OCI-LY7 (cell line): ENCODE measurements at regions not wholly inside any gene's neighbourhood (a gene's known extent, or its start where the extent isn't known, plus 50 kb on each side); places are given as distances from the start of the nearest gene placed in this dataset.

Experiments used
- BruUV-seq: library from RNA; stranded (reverse); fragments of 400-500 nt; replicated peaks from 2 replicates; lab custom pipeline; 2021; lab: Mats Ljungman, UMichigan
- CTCF ChIA-PET: fragments of 300-600 bp; sonication (Branson Sonifier 250); formaldehyde crosslinking; loops from one replicate; lab custom pipeline; 2022; ENCODE audit warnings: antibody characterized with exemption; ENCODE audit not compliant: unreplicated experiment; lab: Charles Lee
- POLR2A ChIA-PET: fragments of 300-600 bp; sonication (Branson Sonifier 250); formaldehyde crosslinking; loops from one replicate; lab custom pipeline; 2022; ENCODE audit warnings: antibody characterized with exemption; lab: Charles Lee
- DNase-seq: peaks from one replicate; pipeline ENCODE4 v3.0.0-alpha.2; 2015; ENCODE audit warnings: low spot score
- H2AFZ ChIP-seq: fragments of 200-600 bp; sonication (generic), shearing (Covaris generic); 2 replicates; pipeline ENCODE4 v1.6.1; 2014; ENCODE audit warnings: mild to moderate bottlenecking, antibody characterized with exemption, low read length, moderate library complexity
- H3K27ac ChIP-seq: fragments of 200-600 bp; sonication (generic); 2 replicates; pipeline ENCODE4 v1.5.1; 2014; ENCODE audit warnings: mixed run types, low read depth, mild to moderate bottlenecking, moderate library complexity, low read length, inconsistent platforms; ENCODE audit not compliant: poor library complexity, severe bottlenecking
- H3K36me3 ChIP-seq: fragments of 200-600 bp; sonication (generic); 2 replicates; pipeline ENCODE4 v1.6.1; 2014; ENCODE audit warnings: mild to moderate bottlenecking, antibody characterized with exemption, low read length, moderate library complexity, mixed read lengths; ENCODE audit not compliant: insufficient read depth
- H3K4me1 ChIP-seq: fragments of 200-600 bp; sonication (generic); 2 replicates; pipeline ENCODE4 v1.5.1; 2014; ENCODE audit warnings: mild to moderate bottlenecking, low read length; ENCODE audit not compliant: insufficient read depth, poor library complexity, severe bottlenecking
- H3K4me2 ChIP-seq: fragments of 200-600 bp; sonication (generic); 2 replicates; pipeline ENCODE4 v1.6.1; 2014; ENCODE audit warnings: mild to moderate bottlenecking, low read length
- H3K4me3 ChIP-seq: fragments of 200-600 bp; sonication (generic); 2 replicates; pipeline ENCODE4 v1.5.1; 2014; ENCODE audit warnings: mild to moderate bottlenecking, low read depth, low read length; ENCODE audit not compliant: poor library complexity, severe bottlenecking
- H3K79me2 ChIP-seq: fragments of 200-600 bp; sonication (generic); 2 replicates; pipeline ENCODE4 v1.6.1; 2016; ENCODE audit warnings: low read depth, mild to moderate bottlenecking, low read length, moderate library complexity, mixed read lengths; ENCODE audit not compliant: insufficient read depth
- H3K9me2 ChIP-seq: fragments of 200-600 bp; sonication (generic); 2 replicates; pipeline ENCODE4 v1.6.1; 2016; ENCODE audit warnings: mild to moderate bottlenecking, low read length, mixed read lengths; ENCODE audit not compliant: insufficient read depth
- H3K9me3 ChIP-seq: fragments of 200-600 bp; sonication (generic); 2 replicates; pipeline ENCODE4 v1.6.1; 2014; ENCODE audit warnings: mild to moderate bottlenecking, mixed run types, low read length, mixed read lengths
- H4K20me1 ChIP-seq: fragments of 200-600 bp; sonication (generic); 2 replicates; pipeline ENCODE4 v1.6.1; 2014; ENCODE audit warnings: mild to moderate bottlenecking, antibody characterized with exemption, low read length, moderate library complexity, mixed read lengths; ENCODE audit not compliant: insufficient read depth
- CTCF ChIP-seq: fragments of 200-600 bp; sonication (generic); conservative IDR thresholded peaks from 2 replicates; pipeline ENCODE4 v1.5.1; 2014; ENCODE audit warnings: mild to moderate bottlenecking, antibody characterized with exemption, low read length, moderate library complexity, mixed read lengths
- EZH2phosphoT487 ChIP-seq: fragments of 200-600 bp; sonication (generic); IDR thresholded peaks from 2 replicates; pipeline ENCODE4 v1.6.1; 2018; ENCODE audit warnings: low read depth, borderline replicate concordance, mild to moderate bottlenecking, mixed run types, antibody characterized with exemption, low read length, moderate library complexity, mixed read lengths
- intact Hi-C: fragments of 100-400 bp; cut with micrococcal nuclease; formaldehyde crosslinking; loops from one replicate; pipeline ENCODE4 v1.10.0; 2022; ENCODE audit not compliant: unreplicated experiment

DNA sequence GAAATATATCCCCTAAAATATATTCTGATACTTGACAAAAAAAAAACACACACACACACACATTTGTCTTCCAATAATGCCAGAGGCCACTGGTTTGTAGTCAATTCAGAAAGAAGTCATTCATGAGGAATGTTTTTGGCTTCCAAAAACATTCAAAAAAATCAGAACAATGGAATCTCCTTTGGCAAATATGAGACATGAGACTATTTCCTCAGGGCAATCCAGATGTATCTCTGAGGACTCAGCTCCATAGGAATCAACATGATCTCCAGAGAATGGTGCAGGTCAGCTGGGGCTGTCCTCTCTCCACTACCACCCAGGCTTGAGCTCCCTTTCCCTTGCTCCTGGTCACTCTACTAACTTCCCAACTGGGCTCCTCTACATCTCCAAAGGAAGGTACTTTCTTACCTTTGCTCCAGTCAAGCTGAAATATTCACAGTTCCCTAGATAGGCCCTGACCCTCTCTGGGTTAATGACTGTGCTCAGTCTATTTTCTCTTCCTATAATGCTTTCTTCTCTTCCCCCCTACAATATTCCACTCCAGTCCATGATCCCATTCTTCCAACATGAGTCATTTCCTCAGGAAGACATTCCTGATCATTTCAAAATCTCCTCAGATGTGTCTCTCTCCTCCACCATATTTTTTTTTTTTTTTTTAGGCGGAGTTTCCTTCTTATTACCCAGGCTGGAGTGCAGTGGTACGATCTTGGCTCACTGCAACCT lies 145.3 kb downstream of the C1D start:
- TF ChIP-seq EZH2phosphoT487 (no peak), CTCF (no peak)
- intact Hi-C loops = no loop called here

DNA sequence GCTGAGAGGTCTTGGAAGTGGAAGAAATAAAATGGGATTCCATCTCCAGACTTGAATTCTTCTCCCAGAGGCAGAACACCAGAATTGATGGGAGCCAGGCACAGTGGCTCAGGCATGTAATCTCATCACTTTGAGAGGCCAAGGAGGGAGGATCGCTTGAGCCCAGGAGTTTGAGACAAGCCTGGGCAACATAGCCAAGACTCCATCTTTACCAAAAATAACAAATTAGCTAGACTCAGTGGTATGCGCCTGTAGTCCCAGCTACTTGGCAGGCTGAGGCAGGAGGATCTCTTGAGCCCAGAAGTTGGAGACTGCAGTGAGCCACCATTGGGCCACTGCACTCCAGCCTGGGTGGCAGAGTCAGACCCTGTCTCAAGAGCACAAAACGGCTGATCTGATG lies 144.3 kb downstream of the C1D start:
- CTCF ChIA-PET = no interaction called here
- POLR2A ChIA-PET = interaction anchor here (0.7 kb wide), 1 partner anchor 200 kb away, joined by 3 read pairs; no protein-coding TSS in a partner anchor
- BruUV-seq = no TSS peak

More for the DNA sequence above, 145.3 kb downstream of the C1D start:
- Histone ChIP-seq H3K9me2 (no peaks in the 10 kb centered on the region), H3K4me1 (no peaks in the 10 kb centered on the region), H3K9me3 (no peaks in the 10 kb centered on the region), H3K36me3 (no peaks in the 10 kb centered on the region), H3K4me3 (no peak overlapping the region), H4K20me1 (no peaks in the 10 kb centered on the region), H3K79me2 (no peaks in the 10 kb centered on the region), H3K4me2 (no peak overlapping the region), H3K27ac (no peak overlapping the region), H2AFZ (no peak overlapping the region)
- POLR2A ChIA-PET = interaction anchor here (0.7 to 0.9 kb wide), 2 partner anchors 199 to 1144 kb away, joined by 3 to 4 read pairs; no protein-coding TSS in a partner anchor
- no TSS peak for BruUV-seq
- no peak for DNase-seq
- CTCF ChIA-PET = no interaction called here

More for the DNA sequence above, 144.3 kb downstream of the C1D start:
- Histone ChIP-seq H3K79me2 (no peaks in the 10 kb centered on the region), H4K20me1 (no peaks in the 10 kb centered on the region), H2AFZ (no peak overlapping the region), H3K9me2 (no peaks in the 10 kb centered on the region), H3K36me3 (no peaks in the 10 kb centered on the region), H3K4me2 (no peak overlapping the region), H3K27ac (no peak overlapping the region), H3K4me3 (no peak overlapping the region), H3K9me3 (no peaks in the 10 kb centered on the region), H3K4me1 (no peaks in the 10 kb centered on the region)
- TF ChIP-seq CTCF = no peak
- no peak for TF ChIP-seq EZH2phosphoT487
- DNase-seq = no peak
- intact Hi-C loops = no loop called here
